CD8-positive, alpha-beta memory T cell (primary cell): ENCODE measurements at regions not wholly inside any gene's neighbourhood (a gene's known extent, or its start where the extent isn't known, plus 50 kb on each side); places are given as distances from the start of the nearest gene placed in this dataset.

ENCODE experiments used
- CTCF ChIA-PET: fragments of 350-600 bp; sonication (Branson Sonifier 250); formaldehyde crosslinking; loops from one replicate; lab custom pipeline; 2021; ENCODE audit warnings: antibody characterized with exemption; lab: Charles Lee
- POLR2A ChIA-PET: fragments of 350-600 bp; sonication (Branson Sonifier 250); formaldehyde crosslinking; loops from one replicate; lab custom pipeline; 2021; ENCODE audit warnings: antibody characterized with exemption; lab: Charles Lee
- DNase-seq, 5 donors: peaks; one replicate each; pipeline versions ENCODE4 v3.0.0 to v3.0.0-alpha.2; 2020 to 2022; ENCODE audit warnings: mixed read lengths in 1 of 5
- H3K27ac ChIP-seq: one replicate; pipeline ENCODE4 v1.7.0; 2013; ENCODE audit warnings: low read depth, mild to moderate bottlenecking, low read length, moderate library complexity
- H3K27me3 ChIP-seq: 2 replicates; pipeline ENCODE4 v1.7.0; 2013; ENCODE audit warnings: low read length, mild to moderate bottlenecking; ENCODE audit not compliant: insufficient read depth, poor library complexity, severe bottlenecking
- H3K36me3 ChIP-seq: 2 replicates; pipeline ENCODE4 v1.7.0; 2013; ENCODE audit warnings: mild to moderate bottlenecking, low read length, moderate library complexity; ENCODE audit not compliant: insufficient read depth
- H3K4me1 ChIP-seq: 2 replicates; pipeline ENCODE4 v1.7.0; 2013; ENCODE audit warnings: mild to moderate bottlenecking, low read length, moderate library complexity; ENCODE audit not compliant: insufficient read depth
- H3K4me3 ChIP-seq: 2 replicates; pipeline ENCODE4 v1.7.0; 2013; ENCODE audit warnings: mild to moderate bottlenecking, low read length
- H3K9me3 ChIP-seq: 2 replicates; pipeline ENCODE4 v1.7.0; 2013; ENCODE audit warnings: mild to moderate bottlenecking, low read length
- H3K27ac Mint-ChIP-seq, 8 donors: one replicate each; pipeline ENCODE4 v1.8.0; 2020 to 2021; ENCODE audit warnings: mixed read lengths in 8 of 8, mild to moderate bottlenecking in 6 of 8, inconsistent platforms in 3 of 8, moderate library complexity in 3 of 8
- H3K27me3 Mint-ChIP-seq, 2 donors: one replicate each; pipeline ENCODE4 v1.8.0; 2020 to 2021; ENCODE audit warnings: mixed read lengths in 2 of 2, mild to moderate bottlenecking in 1 of 2, moderate library complexity in 1 of 2
- H3K36me3 Mint-ChIP-seq, 3 donors: one replicate each; pipeline ENCODE4 v1.8.0; 2020 to 2021; ENCODE audit warnings: mixed read lengths in 3 of 3, inconsistent platforms in 1 of 3, mild to moderate bottlenecking in 1 of 3
- H3K4me1 Mint-ChIP-seq, 3 donors: one replicate each; pipeline ENCODE4 v1.8.0; 2020 to 2021; ENCODE audit warnings: mixed read lengths in 3 of 3, inconsistent platforms in 1 of 3, mild to moderate bottlenecking in 1 of 3
- H3K4me3 Mint-ChIP-seq, 7 donors: one replicate each; pipeline ENCODE4 v1.8.0; 2020 to 2021; ENCODE audit warnings: mixed read lengths in 7 of 7, mild to moderate bottlenecking in 6 of 7, moderate library complexity in 4 of 7, inconsistent platforms in 2 of 7
- H3K9me3 Mint-ChIP-seq, 5 donors: one replicate each; pipeline ENCODE4 v1.8.0; 2020 to 2022; ENCODE audit warnings: mixed read lengths in 5 of 5, mild to moderate bottlenecking in 3 of 5, moderate library complexity in 2 of 5, inconsistent platforms in 1 of 5

DNA sequence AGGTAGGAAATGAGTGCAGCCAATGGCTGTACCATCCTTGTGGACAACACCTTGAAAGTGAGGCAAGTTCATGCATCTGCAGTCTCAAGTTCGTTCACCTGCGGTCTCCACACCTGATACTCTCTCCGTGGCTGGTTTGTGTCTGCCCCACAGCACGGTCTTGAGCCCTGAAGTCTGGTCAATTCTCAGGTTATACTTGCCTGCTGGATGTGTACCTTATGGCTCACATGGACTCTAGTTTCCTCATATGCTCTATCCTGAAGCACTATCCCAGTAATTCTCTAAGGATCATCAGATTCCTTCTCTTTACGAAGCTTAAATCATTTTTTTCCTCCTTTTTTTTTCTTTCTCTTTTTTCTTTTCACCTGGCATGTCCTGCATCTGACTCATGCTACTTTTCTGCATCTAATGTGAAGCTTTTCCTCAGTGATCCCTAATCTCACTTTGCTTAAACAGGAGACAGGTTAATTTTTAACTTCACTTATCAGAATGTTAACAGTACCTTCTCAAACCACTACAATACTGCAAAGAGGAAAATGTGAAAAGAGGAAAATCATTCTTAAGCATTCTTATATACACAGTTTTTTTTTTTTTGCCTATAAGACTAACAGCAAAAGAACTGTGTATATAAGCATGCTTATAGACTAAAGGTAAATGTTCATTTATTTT is 511.2 kb downstream of the SOX11 start:
- no peaks in the 10 kb centered on the region for H3K27me3 ChIP-seq
- no peaks in the 10 kb centered on the region for H3K36me3 ChIP-seq
- peak overlapping the region in 1 of 8 donors; percentile 62 for H3K27ac Mint-ChIP-seq
- H3K4me1 ChIP-seq, result no peaks in the 10 kb centered on the region
- ChIA-PET CTCF (no interaction called here), POLR2A (no interaction called here)
- H3K4me1 Mint-ChIP-seq, result no peaks in the 10 kb centered on the region
- no peak overlapping the region for H3K4me3 ChIP-seq
- H3K27me3 Mint-ChIP-seq, result no peaks in the 10 kb centered on the region
- no peak overlapping the region for H3K4me3 Mint-ChIP-seq
- H3K36me3 Mint-ChIP-seq, result no peaks in the 10 kb centered on the region
- peaks cover 3 to 14% (median 5%) of the 10 kb centered on the region in 5 donors for H3K9me3 Mint-ChIP-seq
- H3K9me3 ChIP-seq, result no peaks in the 10 kb centered on the region
- no peak for DNase-seq
- H3K27ac ChIP-seq, result no peak overlapping the region

DNA sequence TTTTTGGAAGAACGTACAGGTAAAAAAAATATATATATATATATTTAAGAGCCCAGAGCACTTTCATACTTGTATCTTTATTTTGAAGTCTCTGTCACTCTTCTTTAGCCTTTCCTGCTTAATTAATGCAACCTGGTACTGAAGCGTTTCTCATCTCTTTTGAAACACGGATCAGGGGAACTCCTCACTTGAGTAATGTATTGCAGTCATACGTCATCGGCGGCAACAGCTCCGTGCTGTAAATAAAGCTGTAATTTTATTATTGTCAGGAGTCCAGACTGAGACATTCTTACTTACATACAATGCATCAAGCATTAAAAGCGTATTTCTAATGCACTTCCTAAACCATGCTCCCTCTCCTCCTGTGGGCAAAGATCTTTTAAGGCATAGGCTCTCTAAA is 514.7 kb downstream of the SOX11 start:
- no peaks in the 10 kb centered on the region for H3K4me1 Mint-ChIP-seq
- Histone ChIP-seq H3K4me3 (no peak overlapping the region), H3K4me1 (no peaks in the 10 kb centered on the region), H3K27ac (no peak overlapping the region), H3K27me3 (no peaks in the 10 kb centered on the region), H3K9me3 (no peaks in the 10 kb centered on the region), H3K36me3 (no peaks in the 10 kb centered on the region)
- peaks cover 0 to 6% (median 0%) of the 10 kb centered on the region in 5 donors for H3K9me3 Mint-ChIP-seq
- ChIA-PET CTCF (no interaction called here), POLR2A (no interaction called here)
- H3K4me3 Mint-ChIP-seq, result no peak overlapping the region
- DNase-seq, result no peak
- no peak overlapping the region for H3K27ac Mint-ChIP-seq
- H3K27me3 Mint-ChIP-seq, result peaks cover 0 to 2% of the 10 kb centered on the region in 2 donors
- H3K36me3 Mint-ChIP-seq, result no peaks in the 10 kb centered on the region

DNA sequence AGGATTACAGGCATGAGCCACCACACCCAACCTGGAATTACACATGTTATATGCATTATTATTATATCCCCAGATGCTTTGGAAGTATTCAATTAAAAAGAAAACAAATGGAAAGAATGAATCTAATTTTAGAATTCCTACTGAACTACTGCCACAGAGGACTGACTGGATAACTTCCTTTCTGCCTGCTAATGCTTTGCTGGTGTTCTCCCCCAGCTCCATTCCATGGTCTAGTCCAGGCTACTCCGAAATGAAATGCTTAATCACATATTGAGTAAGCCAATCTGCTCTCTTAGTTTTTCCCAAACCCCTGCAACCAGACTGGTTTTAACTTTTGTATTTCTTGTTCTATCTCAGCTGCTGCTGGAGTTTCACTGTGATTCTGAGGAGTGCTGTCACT is 519.1 kb downstream of the SOX11 start:
- Mint-ChIP-seq H3K27ac (no peak overlapping the region), H3K36me3 (no peaks in the 10 kb centered on the region), H3K4me1 (no peaks in the 10 kb centered on the region), H3K9me3 (peaks cover 0 to 2% (median 2%) of the 10 kb centered on the region in 5 donors), H3K4me3 (no peak overlapping the region), H3K27me3 (peaks cover 0 to 2% of the 10 kb centered on the region in 2 donors)
- no peaks in the 10 kb centered on the region for H3K9me3 ChIP-seq
- H3K36me3 ChIP-seq, result no peaks in the 10 kb centered on the region
- H3K4me1 ChIP-seq, result no peaks in the 10 kb centered on the region
- no peak overlapping the region for H3K27ac ChIP-seq
- DNase-seq, result no peak
- H3K27me3 ChIP-seq, result no peaks in the 10 kb centered on the region
- H3K4me3 ChIP-seq, result no peak overlapping the region
- POLR2A ChIA-PET, result no interaction called here
- CTCF ChIA-PET, result no interaction called here

DNA sequence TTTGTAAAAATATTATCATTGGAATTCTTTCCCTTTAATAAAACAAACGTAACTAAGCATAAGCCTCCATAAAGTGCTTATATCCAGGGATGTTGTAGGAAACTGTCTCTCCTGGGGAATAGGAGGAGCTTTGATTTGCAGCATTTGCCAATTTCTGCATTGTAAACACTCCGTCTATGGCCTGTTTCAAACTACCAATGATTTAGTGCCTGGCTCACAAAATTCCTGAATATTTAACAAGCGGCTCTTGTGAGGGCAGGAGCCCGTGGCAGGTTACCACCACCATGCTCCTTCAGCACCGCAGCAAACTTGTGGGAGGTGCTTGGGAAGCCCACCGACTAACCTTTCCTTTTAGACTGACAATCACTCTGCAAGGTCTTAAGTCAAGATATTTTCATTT is 520.3 kb downstream of the SOX11 start:
- H3K27me3 ChIP-seq, result no peaks in the 10 kb centered on the region
- ChIA-PET CTCF (no interaction called here), POLR2A (no interaction called here)
- Mint-ChIP-seq H3K27ac (no peak overlapping the region), H3K4me3 (no peak overlapping the region), H3K9me3 (peaks cover 0 to 5% (median 0%) of the 10 kb centered on the region in 5 donors), H3K27me3 (peaks cover 0 to 2% of the 10 kb centered on the region in 2 donors), H3K36me3 (no peaks in the 10 kb centered on the region), H3K4me1 (no peaks in the 10 kb centered on the region)
- no peaks in the 10 kb centered on the region for H3K9me3 ChIP-seq
- no peak overlapping the region for H3K4me3 ChIP-seq
- no peak for DNase-seq
- no peaks in the 10 kb centered on the region for H3K36me3 ChIP-seq
- no peak overlapping the region for H3K27ac ChIP-seq
- no peaks in the 10 kb centered on the region for H3K4me1 ChIP-seq

DNA sequence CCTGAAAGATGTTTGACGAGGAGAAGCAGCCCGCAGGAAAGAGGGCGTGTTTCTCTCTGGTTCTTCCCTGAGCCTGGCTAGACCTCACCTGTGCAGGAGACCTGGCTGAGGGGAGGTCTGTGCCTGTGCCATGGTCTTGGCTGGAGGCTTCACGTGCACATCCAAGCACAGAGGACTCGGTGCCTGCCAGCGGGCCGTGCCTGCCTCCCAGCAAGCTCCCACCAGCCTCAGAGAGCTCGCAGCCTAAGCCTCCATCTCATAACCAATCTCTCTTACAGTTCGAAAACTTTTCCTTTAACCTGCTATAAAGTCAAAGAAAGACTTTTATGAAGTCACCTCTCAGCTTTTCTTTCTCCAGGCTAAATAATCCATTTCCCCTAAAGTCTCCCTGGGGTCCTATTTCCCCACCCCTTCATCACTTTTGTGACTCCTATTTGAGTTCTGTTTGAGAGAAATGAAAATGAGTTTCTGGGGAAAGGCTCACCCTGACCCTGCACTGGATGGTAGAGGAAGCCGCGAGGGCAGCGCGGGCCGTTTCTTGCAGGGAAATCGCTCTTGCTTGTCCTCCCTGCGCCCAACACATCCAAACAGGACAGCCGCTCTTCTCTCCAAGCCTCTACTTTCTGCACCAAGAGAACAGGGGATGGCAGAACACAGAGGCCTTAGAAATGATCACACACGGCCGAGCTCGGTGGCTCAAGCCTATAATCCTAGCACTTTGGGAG is 521.0 kb downstream of the SOX11 start:
- H3K4me3 ChIP-seq, result no peak overlapping the region
- H3K27me3 ChIP-seq, result no peaks in the 10 kb centered on the region
- Mint-ChIP-seq H3K4me1 (no peaks in the 10 kb centered on the region), H3K36me3 (no peaks in the 10 kb centered on the region), H3K27me3 (peaks cover 0 to 2% of the 10 kb centered on the region in 2 donors), H3K27ac (no peak overlapping the region), H3K4me3 (peak overlapping the region in 1 of 7 donors; percentile 82), H3K9me3 (peaks cover 0 to 5% (median 0%) of the 10 kb centered on the region in 5 donors)
- H3K27ac ChIP-seq, result no peak overlapping the region
- POLR2A ChIA-PET, result no interaction called here
- no peaks in the 10 kb centered on the region for H3K4me1 ChIP-seq
- H3K9me3 ChIP-seq, result no peaks in the 10 kb centered on the region
- CTCF ChIA-PET, result no interaction called here
- no peak for DNase-seq
- H3K36me3 ChIP-seq, result no peaks in the 10 kb centered on the region

DNA sequence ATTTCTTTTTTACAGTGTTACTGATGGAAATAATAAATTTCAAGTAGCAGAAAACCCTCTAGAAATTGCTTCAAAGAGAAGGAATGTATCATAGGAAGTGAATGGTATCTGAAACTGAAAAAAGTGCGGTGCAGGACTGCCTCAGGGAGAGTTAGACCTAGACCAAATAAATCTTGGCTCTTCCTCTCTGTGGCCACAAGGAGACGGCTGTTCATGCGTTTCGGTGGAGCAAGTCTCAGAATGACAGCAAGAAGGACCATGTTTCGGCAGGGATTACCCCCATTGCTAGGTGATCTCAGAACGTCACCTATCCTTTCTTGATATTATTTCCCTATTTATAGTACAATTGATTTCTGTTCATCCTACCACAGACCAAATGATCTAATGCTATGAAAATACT is 522.3 kb downstream of the SOX11 start:
- Histone ChIP-seq H3K36me3 (no peaks in the 10 kb centered on the region), H3K4me1 (no peaks in the 10 kb centered on the region), H3K27ac (no peak overlapping the region), H3K9me3 (no peaks in the 10 kb centered on the region), H3K4me3 (no peak overlapping the region), H3K27me3 (no peaks in the 10 kb centered on the region)
- ChIA-PET CTCF (no interaction called here), POLR2A (no interaction called here)
- Mint-ChIP-seq H3K9me3 (peaks cover 0 to 9% (median 2%) of the 10 kb centered on the region in 5 donors), H3K27ac (no peak overlapping the region), H3K4me3 (no peak overlapping the region), H3K36me3 (no peaks in the 10 kb centered on the region), H3K27me3 (no peaks in the 10 kb centered on the region), H3K4me1 (no peaks in the 10 kb centered on the region)
- no peak for DNase-seq

DNA sequence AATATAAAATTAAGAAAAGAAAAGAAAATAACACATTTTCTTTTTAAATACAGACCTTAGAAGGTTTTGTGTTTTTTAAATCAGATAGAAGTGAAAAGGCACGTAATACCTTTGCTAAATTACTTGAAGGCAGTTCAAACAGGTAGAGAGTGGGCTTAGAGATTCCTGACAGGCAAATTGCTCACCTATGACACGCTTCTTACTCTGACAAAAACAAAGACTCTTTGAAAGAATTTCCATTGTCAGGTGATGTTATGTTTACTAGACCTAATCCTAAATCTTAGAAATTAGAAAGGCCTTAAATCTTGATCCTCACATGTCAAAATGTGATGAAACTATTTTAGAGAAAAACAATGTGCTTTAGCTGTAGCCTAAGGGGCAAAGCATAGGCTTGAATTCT is 522.9 kb downstream of the SOX11 start:
- Mint-ChIP-seq H3K9me3 (peaks cover 0 to 9% (median 2%) of the 10 kb centered on the region in 5 donors), H3K36me3 (no peaks in the 10 kb centered on the region), H3K27me3 (no peaks in the 10 kb centered on the region), H3K4me3 (no peak overlapping the region), H3K4me1 (no peaks in the 10 kb centered on the region), H3K27ac (no peak overlapping the region)
- H3K36me3 ChIP-seq, result no peaks in the 10 kb centered on the region
- no peak overlapping the region for H3K4me3 ChIP-seq
- H3K4me1 ChIP-seq, result no peaks in the 10 kb centered on the region
- DNase-seq, result no peak
- H3K27ac ChIP-seq, result no peak overlapping the region
- ChIA-PET POLR2A (no interaction called here), CTCF (no interaction called here)
- no peaks in the 10 kb centered on the region for H3K27me3 ChIP-seq
- H3K9me3 ChIP-seq, result no peaks in the 10 kb centered on the region

DNA sequence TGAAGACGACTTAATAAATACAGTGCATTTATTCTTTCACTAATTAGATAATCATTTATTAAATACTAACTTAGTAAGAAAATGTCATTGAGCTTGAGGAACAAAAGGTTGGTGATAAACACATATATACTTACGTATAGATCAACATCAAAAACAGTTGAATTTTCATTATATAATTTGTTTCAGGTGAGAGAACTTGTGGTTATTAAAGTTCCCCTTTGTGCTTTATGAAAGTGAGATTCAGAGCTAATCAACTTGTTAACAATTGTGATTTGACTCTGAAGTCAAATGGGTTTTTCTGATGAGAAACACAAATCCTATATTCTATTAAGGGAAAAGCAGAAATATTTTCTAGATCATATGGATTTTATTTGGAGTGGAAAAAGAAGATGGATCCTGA is 524.0 kb downstream of the SOX11 start:
- POLR2A ChIA-PET, result no interaction called here
- Histone ChIP-seq H3K4me1 (no peaks in the 10 kb centered on the region), H3K36me3 (no peaks in the 10 kb centered on the region), H3K9me3 (no peaks in the 10 kb centered on the region), H3K27me3 (no peaks in the 10 kb centered on the region), H3K4me3 (no peak overlapping the region), H3K27ac (no peak overlapping the region)
- H3K27me3 Mint-ChIP-seq, result no peaks in the 10 kb centered on the region
- DNase-seq, result no peak
- no peak overlapping the region for H3K27ac Mint-ChIP-seq
- no peaks in the 10 kb centered on the region for H3K4me1 Mint-ChIP-seq
- CTCF ChIA-PET, result no interaction called here
- no peak overlapping the region for H3K4me3 Mint-ChIP-seq
- no peaks in the 10 kb centered on the region for H3K36me3 Mint-ChIP-seq
- peaks cover 0 to 10% (median 2%) of the 10 kb centered on the region in 5 donors for H3K9me3 Mint-ChIP-seq
